Thyroid gland (tissue), 4 donors: ENCODE measurements at regions not wholly inside any gene's neighbourhood (a gene's known extent, or its start where the extent isn't known, plus 50 kb on each side); places are given as distances from the start of the nearest gene placed in this dataset.
"Not testable (repeated sequence)": the region's sequence is repeated elsewhere in the genome, so short reads cannot be mapped to it uniquely, and the experiment has no call there.

Source experiments
- DNase-seq, 2 donors: peaks; one replicate each; pipeline ENCODE4 v3.0.0-alpha.2; 2019
- H3K27ac ChIP-seq, 3 donors: fragments of 200-600 bp; sonication (generic); 1 replicate in 2 of 3; 2 replicates in 1 of 3; pipeline ENCODE4 v1.5.1; 2016 to 2019; ENCODE audit warnings: mild to moderate bottlenecking in 1 of 3, moderate library complexity in 1 of 3
- H3K27me3 ChIP-seq: fragments of 200-600 bp; sonication (generic); one replicate; pipeline ENCODE4 v1.5.1; 2019
- H3K36me3 ChIP-seq, 2 donors: fragments of 200-600 bp; sonication (generic); one replicate each; pipeline ENCODE4 v1.5.1; 2016 to 2019
- H3K4me1 ChIP-seq, 2 donors: fragments of 200-600 bp; sonication (generic); one replicate each; pipeline ENCODE4 v1.5.1; 2017 to 2019
- H3K4me3 ChIP-seq, 3 donors: fragments of 200-600 bp; sonication (generic); replicated peaks in 1 of 3; 1 replicate in 2 of 3; 2 replicates in 1 of 3; pipeline ENCODE4 v1.5.1; 2016; ENCODE audit warnings: mild to moderate bottlenecking in 1 of 3
- H3K9me3 ChIP-seq: fragments of 200-600 bp; sonication (generic); one replicate; pipeline ENCODE4 v1.5.1; 2017
- POLR2A ChIP-seq, 2 donors: fragments of 450-650 bp; IDR thresholded peaks; one replicate each; pipeline ENCODE4 v1.6.1; 2017; ENCODE audit warnings: antibody characterized with exemption in 2 of 2, mild to moderate bottlenecking in 2 of 2, moderate library complexity in 1 of 2
- WGBS, 2 donors: methylation state at CpG; one replicate each; pipeline ENCODE4 v1.1.5; 2017; 5-methylcytosine and 5-hydroxymethylcytosine counted together
- intact Hi-C: fragments of 100-400 bp; cut with DNase I; formaldehyde crosslinking; loops from one replicate; pipeline ENCODE4 v1.15.1; 2023
- TF ChIP-seq, protein P1 (sequence below), 6 experiments: fragments of 200-600 bp in 3 of 6; fragments of 450-650 bp in 3 of 6; sonication (generic) in 3 of 6; IDR thresholded peaks; one replicate each; pipeline ENCODE4 v1.5.1; 2016 to 2019; ENCODE audit warnings: antibody characterized with exemption in 6 of 6, mild to moderate bottlenecking in 2 of 6, inconsistent platforms in 1 of 6, moderate library complexity in 1 of 6

DNA sequence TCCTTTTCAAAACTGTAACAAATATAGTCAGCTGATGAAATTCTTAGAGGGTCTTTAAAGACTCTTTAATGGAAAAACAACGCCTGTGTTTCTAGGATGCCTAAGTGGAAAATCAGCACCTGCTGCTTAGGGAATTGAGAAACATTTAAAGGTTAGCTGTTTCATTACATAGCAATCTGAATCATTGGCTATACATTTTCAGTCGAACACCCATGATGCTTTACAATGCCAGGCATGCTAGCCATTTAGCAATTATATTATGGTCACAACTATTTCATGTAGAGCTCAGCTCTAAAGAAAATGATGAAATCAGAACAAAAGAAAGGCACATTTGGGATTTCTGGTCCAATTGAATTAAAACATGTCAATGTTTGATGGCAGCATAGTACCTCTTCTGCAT is 270.3 kb upstream of the SYNCRIP start:
- Histone ChIP-seq H3K9me3 (no peaks in the 10 kb centered on the region), H3K27me3 (no peaks in the 10 kb centered on the region), H3K4me3 (no peak overlapping the region), H3K27ac (no peak overlapping the region), H3K36me3 (no peaks in the 10 kb centered on the region), H3K4me1 (no peaks in the 10 kb centered on the region)
- WGBS, 2 donors: 77 to 92% methylated on average over 2 of the region's 2 CpGs
- TF ChIP-seq, protein P1, sequence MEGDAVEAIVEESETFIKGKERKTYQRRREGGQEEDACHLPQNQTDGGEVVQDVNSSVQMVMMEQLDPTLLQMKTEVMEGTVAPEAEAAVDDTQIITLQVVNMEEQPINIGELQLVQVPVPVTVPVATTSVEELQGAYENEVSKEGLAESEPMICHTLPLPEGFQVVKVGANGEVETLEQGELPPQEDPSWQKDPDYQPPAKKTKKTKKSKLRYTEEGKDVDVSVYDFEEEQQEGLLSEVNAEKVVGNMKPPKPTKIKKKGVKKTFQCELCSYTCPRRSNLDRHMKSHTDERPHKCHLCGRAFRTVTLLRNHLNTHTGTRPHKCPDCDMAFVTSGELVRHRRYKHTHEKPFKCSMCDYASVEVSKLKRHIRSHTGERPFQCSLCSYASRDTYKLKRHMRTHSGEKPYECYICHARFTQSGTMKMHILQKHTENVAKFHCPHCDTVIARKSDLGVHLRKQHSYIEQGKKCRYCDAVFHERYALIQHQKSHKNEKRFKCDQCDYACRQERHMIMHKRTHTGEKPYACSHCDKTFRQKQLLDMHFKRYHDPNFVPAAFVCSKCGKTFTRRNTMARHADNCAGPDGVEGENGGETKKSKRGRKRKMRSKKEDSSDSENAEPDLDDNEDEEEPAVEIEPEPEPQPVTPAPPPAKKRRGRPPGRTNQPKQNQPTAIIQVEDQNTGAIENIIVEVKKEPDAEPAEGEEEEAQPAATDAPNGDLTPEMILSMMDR (IDR thresholded peaks at IDR 0.05): no peak
- no peak for TF ChIP-seq POLR2A (IDR thresholded peaks at IDR 0.05)
- DNase-seq: no peak
- intact Hi-C loops: no loop called here

DNA sequence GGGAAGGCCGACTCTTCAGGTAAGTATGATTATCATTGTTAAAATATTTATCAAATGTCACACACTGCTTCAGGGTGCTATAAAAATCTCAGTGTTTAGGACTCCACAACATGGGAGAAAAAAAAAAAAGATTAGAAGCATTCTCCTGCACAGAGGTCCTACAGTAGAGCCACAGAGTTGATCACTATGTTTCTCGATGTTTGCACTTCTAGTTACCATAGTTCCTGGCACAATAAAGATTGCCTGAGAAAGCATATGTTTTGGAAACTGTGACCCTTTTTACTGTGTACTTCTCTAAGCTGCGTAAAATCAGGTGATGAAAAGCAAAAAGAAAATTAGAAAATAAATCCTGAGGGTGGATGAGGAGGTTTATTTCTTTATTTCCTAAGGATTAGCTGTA is 269.9 kb upstream of the SYNCRIP start:
- H3K4me1 ChIP-seq: no peaks in the 10 kb centered on the region
- H3K27me3 ChIP-seq: no peaks in the 10 kb centered on the region
- 91% methylated on average over 3 of the region's 3 CpGs for WGBS, 2 donors
- intact Hi-C loops: no loop called here
- no peak overlapping the region for H3K27ac ChIP-seq
- H3K9me3 ChIP-seq: no peaks in the 10 kb centered on the region
- no peak for DNase-seq
- no peak overlapping the region for H3K4me3 ChIP-seq
- H3K36me3 ChIP-seq: no peaks in the 10 kb centered on the region
- TF ChIP-seq POLR2A (IDR thresholded peaks at IDR 0.05): no peak
- TF ChIP-seq, protein P1 (IDR thresholded peaks at IDR 0.05): no peak

DNA sequence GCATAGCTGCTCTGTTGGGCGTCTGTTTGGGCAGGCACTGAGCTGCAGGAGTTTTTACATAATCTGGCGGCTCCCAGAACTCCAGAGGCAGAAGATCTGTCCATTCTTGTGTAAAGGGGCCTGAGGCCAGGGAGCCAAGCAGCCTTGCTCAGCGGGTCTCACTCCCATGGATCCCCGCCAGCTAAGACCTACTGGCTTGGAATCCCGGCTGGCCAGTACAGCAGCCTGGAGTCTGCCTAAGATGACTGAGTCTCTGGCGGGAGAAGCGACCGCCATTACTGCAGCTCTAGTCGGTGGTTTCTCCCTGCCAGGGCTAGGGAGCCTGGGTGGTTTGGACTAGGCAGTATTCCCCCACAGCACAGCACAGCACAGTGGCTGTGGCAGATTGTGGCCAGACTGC is 268.4 kb upstream of the SYNCRIP start:
- Histone ChIP-seq H3K4me3 (no peak overlapping the region), H3K27me3 (no peaks in the 10 kb centered on the region), H3K9me3 (no peaks in the 10 kb centered on the region), H3K4me1 (no peaks in the 10 kb centered on the region), H3K36me3 (no peaks in the 10 kb centered on the region), H3K27ac (no peak overlapping the region)
- intact Hi-C loops: no loop called here
- DNase-seq: peak in 1 of 2 donors; percentile 1
- WGBS, 2 donors: 86% methylated on average over 9 of the region's 9 CpGs; no CpG with 5 or more reads in 1 of the 2 donors
- TF ChIP-seq POLR2A (IDR thresholded peaks at IDR 0.05): no peak
- TF ChIP-seq, protein P1 (IDR thresholded peaks at IDR 0.05): no peak

DNA sequence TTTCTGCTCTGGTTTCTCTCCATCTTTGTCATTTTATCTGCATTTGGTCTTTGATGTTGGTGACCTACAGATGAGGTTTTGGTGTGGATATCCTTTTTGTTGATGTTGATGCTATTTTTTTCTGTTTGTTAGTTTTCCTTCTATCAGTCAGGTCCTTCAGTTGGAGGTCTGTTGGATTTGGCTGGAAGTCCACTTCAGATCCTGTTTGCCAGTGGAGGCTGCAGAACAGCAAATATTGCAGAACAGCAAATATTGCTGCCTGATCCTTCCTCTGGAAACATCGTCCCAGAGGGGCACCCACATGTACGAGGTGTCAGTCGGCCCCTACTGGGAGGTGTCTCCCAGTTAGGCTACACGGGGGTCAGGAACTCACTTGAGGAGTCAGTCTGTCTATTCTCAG is 265.4 kb upstream of the SYNCRIP start:
- H3K27me3 ChIP-seq, H3K4me1 ChIP-seq, H3K4me3 ChIP-seq, H3K27ac ChIP-seq, DNase-seq, intact Hi-C loops, H3K36me3 ChIP-seq, H3K9me3 ChIP-seq: not testable (repeated sequence)
- 85 to 100% methylated on average over 2 to 4 of the region's 4 CpGs for WGBS, 2 donors

DNA sequence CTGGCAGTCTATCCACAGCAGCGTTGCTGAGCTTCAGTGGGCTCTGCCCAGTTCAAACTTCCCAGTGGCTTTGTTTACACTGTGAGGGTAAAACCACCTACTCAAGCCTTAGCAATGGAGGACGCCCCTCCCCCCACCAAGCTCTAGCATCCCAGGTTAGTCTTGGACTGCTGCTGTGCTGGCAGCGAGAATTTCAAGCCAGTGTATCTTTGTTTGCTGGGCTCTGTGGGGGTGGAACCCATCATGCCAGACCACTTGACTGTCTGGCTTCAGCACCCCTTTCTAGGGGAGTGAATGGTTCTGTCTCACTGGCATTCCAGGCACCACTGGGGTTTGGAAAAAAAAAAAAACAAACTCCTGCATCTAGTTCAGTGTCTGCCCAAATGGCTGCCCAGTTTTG is 249.7 kb upstream of the SYNCRIP start:
- H3K27me3 ChIP-seq: no peaks in the 10 kb centered on the region
- TF ChIP-seq, protein P1 (IDR thresholded peaks at IDR 0.05): no peak
- TF ChIP-seq POLR2A (IDR thresholded peaks at IDR 0.05): no peak
- DNase-seq: peak; percentile 83 to 91
- no peaks in the 10 kb centered on the region for H3K9me3 ChIP-seq
- no peaks in the 10 kb centered on the region for H3K36me3 ChIP-seq
- intact Hi-C loops: no loop called here
- no peak overlapping the region for H3K27ac ChIP-seq
- H3K4me1 ChIP-seq: peaks cover 3 to 8% of the 10 kb centered on the region in 2 donors
- no peak overlapping the region for H3K4me3 ChIP-seq
- WGBS, 2 donors: 19 to 57% methylated on average over 3 of the region's 3 CpGs

DNA sequence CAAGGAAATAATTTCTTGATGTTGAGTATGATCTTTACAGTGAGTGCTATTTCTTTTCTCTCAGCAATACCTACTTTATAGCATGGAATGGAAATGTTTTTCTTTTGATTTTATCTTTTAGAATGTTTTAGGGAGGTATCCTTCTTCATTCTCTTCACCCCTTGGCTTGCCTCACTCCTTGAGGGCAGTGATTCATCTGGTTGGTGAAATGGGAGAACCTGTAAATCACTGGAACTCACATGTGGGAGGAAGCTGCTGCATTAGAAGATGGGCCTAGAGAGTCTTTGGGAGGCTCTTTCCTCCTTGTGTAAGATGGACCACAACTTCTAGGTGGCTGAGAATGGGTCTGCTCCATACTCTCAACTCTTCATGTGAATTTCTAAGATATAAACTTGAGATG is 244.8 kb upstream of the SYNCRIP start:
- Histone ChIP-seq H3K27ac (no peak overlapping the region), H3K4me3 (no peak overlapping the region), H3K4me1 (peaks cover 3 to 8% of the 10 kb centered on the region in 2 donors), H3K27me3 (no peaks in the 10 kb centered on the region), H3K36me3 (no peaks in the 10 kb centered on the region), H3K9me3 (no peaks in the 10 kb centered on the region)
- DNase-seq: no peak
- intact Hi-C loops: no loop called here
- TF ChIP-seq, protein P1 (IDR thresholded peaks at IDR 0.05): no peak
- TF ChIP-seq POLR2A (IDR thresholded peaks at IDR 0.05): no peak
